Adrenal gland (tissue), 9 donors: ENCODE measurements at regions not wholly inside any gene's neighbourhood (a gene's known extent, or its start where the extent isn't known, plus 50 kb on each side); places are given as distances from the start of the nearest gene placed in this dataset.
A peak's percentile ranks its signal among the peaks of the same experiment; 100 is the strongest.

Experiments used
- DNase-seq, 7 donors: peaks; one replicate each; pipeline ENCODE4 v3.0.0-alpha.2; 2019 to 2020
- H3K27ac ChIP-seq, 5 donors: fragments of 200-600 bp; sonication (generic) in 4 of 5; 1 replicate in 3 of 5; 2 replicates in 2 of 5; pipeline versions ENCODE4 v1.5.1 to v1.8.0; 2016 to 2020; ENCODE audit warnings: mild to moderate bottlenecking in 1 of 5
- H3K27me3 ChIP-seq: fragments of 200-600 bp; 2 replicates; pipeline ENCODE4 v1.8.0; 2021
- H3K36me3 ChIP-seq, 2 donors: fragments of 200-600 bp; replicated peaks in 1 of 2; 1 replicate in 1 of 2; 2 replicates in 1 of 2; pipeline versions ENCODE4 v1.5.1 to v1.8.0; 2018 to 2022
- H3K4me1 ChIP-seq, 2 donors: fragments of 200-600 bp; replicated peaks in 1 of 2; 1 replicate in 1 of 2; 2 replicates in 1 of 2; pipeline versions ENCODE4 v1.5.1 to v1.8.0; 2018 to 2021
- H3K4me3 ChIP-seq, 4 donors: fragments of 200-600 bp; sonication (generic) in 3 of 4; one replicate each; pipeline ENCODE4 v1.5.1; 2016 to 2018
- H3K9me3 ChIP-seq, 3 donors: fragments of 200-600 bp; sonication (generic) in 1 of 3; replicated peaks in 1 of 3; 1 replicate in 2 of 3; 2 replicates in 1 of 3; pipeline versions ENCODE4 v1.5.1 to v1.8.0; 2016 to 2021
- POLR2A ChIP-seq, 2 donors: fragments of 450-650 bp; IDR thresholded peaks; one replicate each; pipeline ENCODE4 v1.6.1; 2017; ENCODE audit warnings: antibody characterized with exemption in 2 of 2, mild to moderate bottlenecking in 2 of 2, moderate library complexity in 1 of 2
- WGBS, 4 donors: extraction: QIAGEN DNeasy Blood & Tissue Kit in 2 of 4; methylation state at CpG; one replicate each; pipeline versions ENCODE4 v1.1.5 to v1.1.7; 2013 to 2017; 5-methylcytosine and 5-hydroxymethylcytosine counted together
- intact Hi-C, 2 donors: fragments of 100-400 bp; cut with DNase I; formaldehyde crosslinking; loops; one replicate each; pipeline versions ENCODE4 v1.14.1 to v1.15.0; 2022 to 2023
- TF ChIP-seq, protein P1 (sequence below), 6 experiments: fragments of 450-650 bp in 4 of 6; fragments of 200-600 bp in 2 of 6; sonication (generic) in 1 of 6; IDR thresholded peaks; 1 replicate in 5 of 6; 2 replicates in 1 of 6; pipeline versions ENCODE4 v1.5.1 to v1.8.0; 2016 to 2021; ENCODE audit warnings: antibody characterized with exemption in 6 of 6, mild to moderate bottlenecking in 2 of 6, moderate library complexity in 1 of 6
- donor health status: healthy with polysubstance abuse.
- donor health status: Bipolar disorder and iron deficiency.
- donor health status: DM: yes; HTN: yes; CAD: no.
- donor health status: DM: no; HTN: no; CAD: no.
- donor health status: DM: no; HTN: no; CAD: no.

DNA sequence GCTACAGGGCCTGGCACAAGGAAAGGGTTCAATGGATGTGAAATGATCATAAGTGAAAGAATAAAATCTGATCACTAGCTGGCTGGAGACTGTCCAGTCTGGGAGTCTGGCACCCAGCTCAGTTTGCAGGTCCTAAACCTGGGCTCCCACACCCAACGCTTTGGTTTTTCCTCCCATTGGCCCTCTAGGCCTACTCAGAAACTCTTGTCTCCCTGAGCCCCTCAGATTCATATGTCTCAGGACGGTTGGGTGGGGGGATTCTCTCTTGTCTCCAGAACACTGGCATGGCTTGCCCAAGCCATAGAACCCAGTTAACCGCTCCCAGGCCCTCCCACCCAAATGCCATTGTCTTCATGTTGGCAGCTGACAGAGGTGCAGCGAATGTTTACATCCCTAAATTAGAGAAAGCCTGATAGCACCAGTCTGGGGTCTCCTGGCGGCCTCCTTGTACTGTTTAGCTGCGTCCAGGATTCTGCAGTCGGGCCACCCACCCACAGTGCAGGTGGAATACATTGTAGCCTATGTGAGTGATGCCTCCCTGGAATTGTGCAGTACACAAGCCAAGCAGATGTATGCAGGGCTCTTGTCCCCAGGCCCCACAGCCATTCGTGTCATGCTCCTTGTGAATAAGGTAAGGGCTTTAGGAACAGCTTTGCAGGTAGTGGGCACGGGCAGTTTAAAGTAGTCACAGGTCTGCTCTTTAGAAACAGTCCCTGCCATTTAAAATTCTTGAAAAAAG is 266.3 kb downstream of the XXYLT1 start:
- DNase-seq: peak in 2 of 7 donors; percentile 2 to 30
- WGBS, 4 donors: 80 to 92% (median 85%) methylated on average over 6 to 9 of the region's 9 CpGs
- Histone ChIP-seq H3K27me3 (no peaks in the 10 kb centered on the region), H3K27ac (no peak overlapping the region), H3K4me3 (no peak overlapping the region), H3K9me3 (no peaks in the 10 kb centered on the region), H3K4me1 (no peaks in the 10 kb centered on the region), H3K36me3 (no peaks in the 10 kb centered on the region)
- TF ChIP-seq POLR2A (IDR thresholded peaks at IDR 0.05): no peak
- TF ChIP-seq, protein P1, sequence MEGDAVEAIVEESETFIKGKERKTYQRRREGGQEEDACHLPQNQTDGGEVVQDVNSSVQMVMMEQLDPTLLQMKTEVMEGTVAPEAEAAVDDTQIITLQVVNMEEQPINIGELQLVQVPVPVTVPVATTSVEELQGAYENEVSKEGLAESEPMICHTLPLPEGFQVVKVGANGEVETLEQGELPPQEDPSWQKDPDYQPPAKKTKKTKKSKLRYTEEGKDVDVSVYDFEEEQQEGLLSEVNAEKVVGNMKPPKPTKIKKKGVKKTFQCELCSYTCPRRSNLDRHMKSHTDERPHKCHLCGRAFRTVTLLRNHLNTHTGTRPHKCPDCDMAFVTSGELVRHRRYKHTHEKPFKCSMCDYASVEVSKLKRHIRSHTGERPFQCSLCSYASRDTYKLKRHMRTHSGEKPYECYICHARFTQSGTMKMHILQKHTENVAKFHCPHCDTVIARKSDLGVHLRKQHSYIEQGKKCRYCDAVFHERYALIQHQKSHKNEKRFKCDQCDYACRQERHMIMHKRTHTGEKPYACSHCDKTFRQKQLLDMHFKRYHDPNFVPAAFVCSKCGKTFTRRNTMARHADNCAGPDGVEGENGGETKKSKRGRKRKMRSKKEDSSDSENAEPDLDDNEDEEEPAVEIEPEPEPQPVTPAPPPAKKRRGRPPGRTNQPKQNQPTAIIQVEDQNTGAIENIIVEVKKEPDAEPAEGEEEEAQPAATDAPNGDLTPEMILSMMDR (IDR thresholded peaks at IDR 0.05): no peak
- intact Hi-C loops: no loop called here

GRCh38 chr3:195005251-195005620 is 265.7 kb downstream of the XXYLT1 start:
- WGBS, 4 donors: 81 to 86% (median 82%) methylated on average over 7 of the region's 7 CpGs
- Histone ChIP-seq H3K9me3 (no peaks in the 10 kb centered on the region), H3K4me3 (no peak overlapping the region), H3K4me1 (no peaks in the 10 kb centered on the region), H3K36me3 (no peaks in the 10 kb centered on the region), H3K27ac (no peak overlapping the region), H3K27me3 (no peaks in the 10 kb centered on the region)
- no peak for TF ChIP-seq POLR2A (IDR thresholded peaks at IDR 0.05)
- TF ChIP-seq, protein P1 (IDR thresholded peaks at IDR 0.05): no peak
- intact Hi-C loops: no loop called here
- DNase-seq: peak in 1 of 7 donors; percentile 20

DNA sequence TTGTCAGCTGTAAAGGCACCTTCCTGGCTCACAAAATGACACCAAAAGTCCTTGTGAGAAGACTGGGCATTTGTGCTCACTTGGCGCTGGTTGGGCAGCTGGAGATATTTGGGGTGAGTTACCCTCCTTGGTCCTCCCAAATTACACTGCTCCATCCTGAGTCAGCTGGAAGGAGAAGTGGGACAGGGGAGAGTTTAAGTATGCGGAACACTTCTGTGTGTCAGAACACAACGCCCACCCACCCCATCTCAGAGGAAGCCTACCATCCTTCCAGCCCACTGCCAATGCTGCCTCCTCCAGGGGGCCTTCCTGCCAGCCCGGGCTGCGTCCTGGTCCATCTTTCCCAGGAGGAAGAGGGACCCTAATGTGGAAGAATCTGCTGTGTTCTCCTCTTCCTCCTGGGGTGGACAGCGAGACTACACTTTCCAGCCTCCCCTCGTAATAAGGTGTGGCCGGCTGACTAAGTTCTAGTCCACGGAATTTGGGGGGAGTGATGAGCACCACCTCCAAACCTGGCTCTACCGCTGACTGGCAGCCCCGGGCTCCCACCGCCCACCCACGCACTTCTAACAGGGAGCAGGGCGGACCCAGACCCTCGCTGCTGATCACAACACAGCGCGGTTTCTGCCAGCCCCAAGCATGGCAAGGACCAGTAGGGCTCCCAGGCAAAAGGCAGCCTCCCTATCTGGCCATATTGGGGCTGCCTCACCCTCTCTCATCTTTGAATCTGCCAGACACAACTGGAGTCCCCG is 265.0 kb downstream of the XXYLT1 start:
- no peaks in the 10 kb centered on the region for H3K4me1 ChIP-seq
- intact Hi-C loops: no loop called here
- TF ChIP-seq, protein P1 (IDR thresholded peaks at IDR 0.05): no peak
- no peak for TF ChIP-seq POLR2A (IDR thresholded peaks at IDR 0.05)
- H3K9me3 ChIP-seq: no peaks in the 10 kb centered on the region
- H3K27ac ChIP-seq: no peak overlapping the region
- 78 to 86% (median 82%) methylated on average over 12 to 18 of the region's 18 CpGs for WGBS, 4 donors
- peak in 1 of 7 donors; percentile 14 for DNase-seq
- H3K27me3 ChIP-seq: no peaks in the 10 kb centered on the region
- H3K36me3 ChIP-seq: no peaks in the 10 kb centered on the region
- H3K4me3 ChIP-seq: no peak overlapping the region

DNA sequence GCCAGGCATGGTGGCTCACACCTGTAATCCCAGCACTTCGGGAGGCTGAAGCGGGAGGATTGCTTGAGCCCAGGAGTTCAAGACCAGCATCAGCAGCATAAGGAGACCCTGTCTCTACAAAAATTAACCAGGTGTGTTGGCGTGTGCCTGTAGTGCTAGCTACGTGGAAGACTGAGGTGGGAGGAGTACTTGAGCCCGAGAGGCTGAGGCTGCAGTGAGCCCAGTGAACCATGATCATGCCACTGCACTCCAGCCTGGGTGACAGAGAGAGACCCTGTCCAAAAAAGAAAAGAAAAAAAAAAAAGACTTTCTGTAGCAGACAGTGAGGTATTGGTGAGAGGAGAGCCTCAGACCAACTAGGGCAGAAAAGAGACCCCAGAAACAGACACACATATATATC is 263.8 kb downstream of the XXYLT1 start:
- no peak for DNase-seq
- H3K9me3 ChIP-seq: no peaks in the 10 kb centered on the region
- no peaks in the 10 kb centered on the region for H3K4me1 ChIP-seq
- H3K27ac ChIP-seq: no peak overlapping the region
- WGBS, 4 donors: 82 to 92% (median 87%) methylated on average over 5 of the region's 5 CpGs
- H3K4me3 ChIP-seq: no peak overlapping the region
- TF ChIP-seq POLR2A (IDR thresholded peaks at IDR 0.05): no peak
- TF ChIP-seq, protein P1 (IDR thresholded peaks at IDR 0.05): no peak
- H3K36me3 ChIP-seq: no peaks in the 10 kb centered on the region
- H3K27me3 ChIP-seq: no peaks in the 10 kb centered on the region
- intact Hi-C loops: no loop called here
